HL-60 (cell line): ENCODE measurements at regions not wholly inside any gene's neighbourhood (a gene's known extent, or its start where the extent isn't known, plus 50 kb on each side); places are given as distances from the start of the nearest gene placed in this dataset.

Source experiments
- GABPA ChIP-seq: IDR thresholded peaks from 2 replicates; pipeline ENCODE4 v1.6.1; 2012; ENCODE audit warnings: low read depth
- POLR2AphosphoS5 ChIP-seq: IDR thresholded peaks from 2 replicates; pipeline ENCODE4 v1.6.1; 2012; ENCODE audit warnings: low read depth
- SPI1 ChIP-seq: IDR thresholded peaks from 2 replicates; pipeline ENCODE4 v1.6.1; 2012; ENCODE audit warnings: low read depth, mild to moderate bottlenecking, borderline replicate concordance
- TF ChIP-seq, protein P1 (sequence below): IDR thresholded peaks from one replicate; pipeline ENCODE4 v1.5.1; 2011; ENCODE audit warnings: low read length, control low read depth, inconsistent platforms; ENCODE audit not compliant: insufficient read depth
- TF ChIP-seq, protein P2 (sequence below): IDR thresholded peaks from 2 replicates; pipeline ENCODE4 v1.6.1; 2012; ENCODE audit warnings: low read depth; ENCODE audit not compliant: insufficient replicate concordance

DNA sequence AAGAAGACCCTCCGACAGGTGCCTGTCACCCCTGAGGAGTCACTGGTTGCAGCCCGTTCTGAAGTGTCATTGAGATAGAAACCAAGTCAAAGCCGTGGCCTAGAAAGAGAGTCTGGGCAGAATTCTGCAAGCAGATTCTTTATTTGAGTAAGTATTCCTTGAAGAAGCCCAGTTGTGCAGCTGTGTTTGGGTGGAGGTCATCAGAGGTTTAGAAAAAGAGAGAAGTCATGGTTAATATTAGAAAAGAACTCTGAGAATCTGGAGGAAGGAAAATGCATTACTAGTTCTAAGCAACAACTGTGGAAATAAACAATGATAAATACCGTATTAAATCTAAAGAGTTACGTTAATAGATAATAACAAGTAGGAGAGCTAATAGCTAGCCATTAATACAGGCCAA is 118.8 kb upstream of the KIRREL3 start:
- TF ChIP-seq, protein P1, sequence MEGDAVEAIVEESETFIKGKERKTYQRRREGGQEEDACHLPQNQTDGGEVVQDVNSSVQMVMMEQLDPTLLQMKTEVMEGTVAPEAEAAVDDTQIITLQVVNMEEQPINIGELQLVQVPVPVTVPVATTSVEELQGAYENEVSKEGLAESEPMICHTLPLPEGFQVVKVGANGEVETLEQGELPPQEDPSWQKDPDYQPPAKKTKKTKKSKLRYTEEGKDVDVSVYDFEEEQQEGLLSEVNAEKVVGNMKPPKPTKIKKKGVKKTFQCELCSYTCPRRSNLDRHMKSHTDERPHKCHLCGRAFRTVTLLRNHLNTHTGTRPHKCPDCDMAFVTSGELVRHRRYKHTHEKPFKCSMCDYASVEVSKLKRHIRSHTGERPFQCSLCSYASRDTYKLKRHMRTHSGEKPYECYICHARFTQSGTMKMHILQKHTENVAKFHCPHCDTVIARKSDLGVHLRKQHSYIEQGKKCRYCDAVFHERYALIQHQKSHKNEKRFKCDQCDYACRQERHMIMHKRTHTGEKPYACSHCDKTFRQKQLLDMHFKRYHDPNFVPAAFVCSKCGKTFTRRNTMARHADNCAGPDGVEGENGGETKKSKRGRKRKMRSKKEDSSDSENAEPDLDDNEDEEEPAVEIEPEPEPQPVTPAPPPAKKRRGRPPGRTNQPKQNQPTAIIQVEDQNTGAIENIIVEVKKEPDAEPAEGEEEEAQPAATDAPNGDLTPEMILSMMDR = no peak
- TF ChIP-seq POLR2AphosphoS5 = no peak
- TF ChIP-seq, protein P2, sequence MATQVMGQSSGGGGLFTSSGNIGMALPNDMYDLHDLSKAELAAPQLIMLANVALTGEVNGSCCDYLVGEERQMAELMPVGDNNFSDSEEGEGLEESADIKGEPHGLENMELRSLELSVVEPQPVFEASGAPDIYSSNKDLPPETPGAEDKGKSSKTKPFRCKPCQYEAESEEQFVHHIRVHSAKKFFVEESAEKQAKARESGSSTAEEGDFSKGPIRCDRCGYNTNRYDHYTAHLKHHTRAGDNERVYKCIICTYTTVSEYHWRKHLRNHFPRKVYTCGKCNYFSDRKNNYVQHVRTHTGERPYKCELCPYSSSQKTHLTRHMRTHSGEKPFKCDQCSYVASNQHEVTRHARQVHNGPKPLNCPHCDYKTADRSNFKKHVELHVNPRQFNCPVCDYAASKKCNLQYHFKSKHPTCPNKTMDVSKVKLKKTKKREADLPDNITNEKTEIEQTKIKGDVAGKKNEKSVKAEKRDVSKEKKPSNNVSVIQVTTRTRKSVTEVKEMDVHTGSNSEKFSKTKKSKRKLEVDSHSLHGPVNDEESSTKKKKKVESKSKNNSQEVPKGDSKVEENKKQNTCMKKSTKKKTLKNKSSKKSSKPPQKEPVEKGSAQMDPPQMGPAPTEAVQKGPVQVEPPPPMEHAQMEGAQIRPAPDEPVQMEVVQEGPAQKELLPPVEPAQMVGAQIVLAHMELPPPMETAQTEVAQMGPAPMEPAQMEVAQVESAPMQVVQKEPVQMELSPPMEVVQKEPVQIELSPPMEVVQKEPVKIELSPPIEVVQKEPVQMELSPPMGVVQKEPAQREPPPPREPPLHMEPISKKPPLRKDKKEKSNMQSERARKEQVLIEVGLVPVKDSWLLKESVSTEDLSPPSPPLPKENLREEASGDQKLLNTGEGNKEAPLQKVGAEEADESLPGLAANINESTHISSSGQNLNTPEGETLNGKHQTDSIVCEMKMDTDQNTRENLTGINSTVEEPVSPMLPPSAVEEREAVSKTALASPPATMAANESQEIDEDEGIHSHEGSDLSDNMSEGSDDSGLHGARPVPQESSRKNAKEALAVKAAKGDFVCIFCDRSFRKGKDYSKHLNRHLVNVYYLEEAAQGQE = no peak
- TF ChIP-seq GABPA = no peak
- no peak for TF ChIP-seq SPI1
